ENCODE measurements at regions not wholly inside any gene's neighbourhood (a gene's known extent, or its start where the extent isn't known, plus 50 kb on each side); places are given as distances from the start of the nearest gene placed in this dataset.

- intact Hi-C loops (cut with micrococcal nuclease): no loop called here
- no peaks in the 10 kb centered on the region for H3K4me1 ChIP-seq
- no peak overlapping the region for H3K27ac ChIP-seq (replicated peaks)
- H3K9me3 ChIP-seq (replicated peaks): peaks cover 7% of the 10 kb centered on the region
- no peak for DNase-seq
- no peaks in the 10 kb centered on the region for H3K27me3 ChIP-seq (ENCODE audit: low read depth)
- H3K4me3 ChIP-seq: no peak overlapping the region
- H3K36me3 ChIP-seq: no peaks in the 10 kb centered on the region
- TF ChIP-seq, protein P1, sequence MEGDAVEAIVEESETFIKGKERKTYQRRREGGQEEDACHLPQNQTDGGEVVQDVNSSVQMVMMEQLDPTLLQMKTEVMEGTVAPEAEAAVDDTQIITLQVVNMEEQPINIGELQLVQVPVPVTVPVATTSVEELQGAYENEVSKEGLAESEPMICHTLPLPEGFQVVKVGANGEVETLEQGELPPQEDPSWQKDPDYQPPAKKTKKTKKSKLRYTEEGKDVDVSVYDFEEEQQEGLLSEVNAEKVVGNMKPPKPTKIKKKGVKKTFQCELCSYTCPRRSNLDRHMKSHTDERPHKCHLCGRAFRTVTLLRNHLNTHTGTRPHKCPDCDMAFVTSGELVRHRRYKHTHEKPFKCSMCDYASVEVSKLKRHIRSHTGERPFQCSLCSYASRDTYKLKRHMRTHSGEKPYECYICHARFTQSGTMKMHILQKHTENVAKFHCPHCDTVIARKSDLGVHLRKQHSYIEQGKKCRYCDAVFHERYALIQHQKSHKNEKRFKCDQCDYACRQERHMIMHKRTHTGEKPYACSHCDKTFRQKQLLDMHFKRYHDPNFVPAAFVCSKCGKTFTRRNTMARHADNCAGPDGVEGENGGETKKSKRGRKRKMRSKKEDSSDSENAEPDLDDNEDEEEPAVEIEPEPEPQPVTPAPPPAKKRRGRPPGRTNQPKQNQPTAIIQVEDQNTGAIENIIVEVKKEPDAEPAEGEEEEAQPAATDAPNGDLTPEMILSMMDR (IDR thresholded peaks at IDR 0.05; ENCODE audit: borderline replicate concordance): no peak
These were observed 376.4 kb upstream of the RGMB start for GRCh38 chr5:98397081-98397480.

DNA sequence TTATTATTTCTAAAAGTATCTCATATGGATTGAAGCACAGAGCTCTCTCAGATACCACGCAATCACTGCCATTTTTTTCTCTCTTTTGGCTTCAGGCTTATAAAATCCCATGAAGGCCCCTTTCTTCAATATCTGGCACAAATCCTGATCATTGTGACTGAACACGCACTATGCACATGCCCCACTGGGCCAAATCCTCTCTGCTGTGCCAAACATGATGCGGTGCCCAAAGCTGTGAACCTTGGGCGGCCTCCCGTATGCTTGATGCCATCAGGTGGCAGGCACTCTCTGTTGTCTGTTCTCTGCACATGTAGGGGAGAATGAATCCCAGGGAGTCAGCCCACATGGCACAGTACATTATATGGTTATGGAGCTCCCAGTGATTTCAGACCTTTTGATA lies 375.0 kb upstream of the RGMB start:
- Histone ChIP-seq H3K4me3 (no peak overlapping the region), H3K27ac (replicated peaks) (no peak overlapping the region), H3K27me3 (ENCODE audit: low read depth) (no peaks in the 10 kb centered on the region), H3K9me3 (replicated peaks) (peaks cover 7% of the 10 kb centered on the region), H3K36me3 (no peaks in the 10 kb centered on the region), H3K4me1 (no peaks in the 10 kb centered on the region)
- TF ChIP-seq, protein P1 (IDR thresholded peaks at IDR 0.05; ENCODE audit: borderline replicate concordance): no peak
- no peak for DNase-seq
- intact Hi-C loops (cut with micrococcal nuclease): no loop called here

DNA sequence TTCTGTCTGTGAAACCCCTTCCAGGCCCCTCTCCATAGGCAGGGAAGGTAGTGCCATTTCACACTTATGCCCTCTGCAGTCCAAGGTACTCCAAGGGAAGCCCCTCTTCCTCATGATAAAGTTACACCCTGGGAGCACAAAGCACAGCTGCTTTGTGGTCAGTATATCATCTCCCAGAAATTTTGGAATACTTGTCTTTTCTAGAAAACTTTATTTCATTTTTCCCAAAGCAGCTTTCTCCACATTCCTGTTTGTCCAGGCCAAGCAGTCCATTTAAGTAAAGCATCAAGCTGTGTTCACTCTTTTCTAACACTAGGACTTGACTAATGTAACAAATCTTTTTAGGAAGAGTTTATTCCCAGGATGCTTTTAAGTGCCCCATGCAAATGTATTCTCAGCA lies 371.8 kb upstream of the RGMB start:
- no peak for DNase-seq
- H3K4me3 ChIP-seq: no peak overlapping the region
- TF ChIP-seq, protein P1 (IDR thresholded peaks at IDR 0.05; ENCODE audit: borderline replicate concordance): no peak
- no peak overlapping the region for H3K27ac ChIP-seq (replicated peaks)
- no peaks in the 10 kb centered on the region for H3K9me3 ChIP-seq (replicated peaks)
- no peaks in the 10 kb centered on the region for H3K4me1 ChIP-seq
- intact Hi-C loops (cut with micrococcal nuclease): no loop called here
- H3K27me3 ChIP-seq (ENCODE audit: low read depth): no peaks in the 10 kb centered on the region
- H3K36me3 ChIP-seq: no peaks in the 10 kb centered on the region

- intact Hi-C loops (cut with micrococcal nuclease): no loop called here
- no peaks in the 10 kb centered on the region for H3K27me3 ChIP-seq (ENCODE audit: low read depth)
- H3K9me3 ChIP-seq (replicated peaks): no peaks in the 10 kb centered on the region
- TF ChIP-seq, protein P1 (IDR thresholded peaks at IDR 0.05; ENCODE audit: borderline replicate concordance): no peak
- no peak overlapping the region for H3K27ac ChIP-seq (replicated peaks)
- DNase-seq: no peak
- H3K4me3 ChIP-seq: no peak overlapping the region
- no peaks in the 10 kb centered on the region for H3K36me3 ChIP-seq
- no peaks in the 10 kb centered on the region for H3K4me1 ChIP-seq
These were observed 371.3 kb upstream of the RGMB start for GRCh38 chr5:98402130-98402529.

GRCh38 chr5:98403131-98403530 lies 370.3 kb upstream of the RGMB start:
- intact Hi-C loops (cut with micrococcal nuclease): no loop called here
- H3K36me3 ChIP-seq: no peaks in the 10 kb centered on the region
- no peaks in the 10 kb centered on the region for H3K27me3 ChIP-seq (ENCODE audit: low read depth)
- no peaks in the 10 kb centered on the region for H3K9me3 ChIP-seq (replicated peaks)
- no peak for DNase-seq
- no peaks in the 10 kb centered on the region for H3K4me1 ChIP-seq
- no peak overlapping the region for H3K4me3 ChIP-seq
- H3K27ac ChIP-seq (replicated peaks): no peak overlapping the region
- TF ChIP-seq, protein P1 (IDR thresholded peaks at IDR 0.05; ENCODE audit: borderline replicate concordance): no peak

DNA sequence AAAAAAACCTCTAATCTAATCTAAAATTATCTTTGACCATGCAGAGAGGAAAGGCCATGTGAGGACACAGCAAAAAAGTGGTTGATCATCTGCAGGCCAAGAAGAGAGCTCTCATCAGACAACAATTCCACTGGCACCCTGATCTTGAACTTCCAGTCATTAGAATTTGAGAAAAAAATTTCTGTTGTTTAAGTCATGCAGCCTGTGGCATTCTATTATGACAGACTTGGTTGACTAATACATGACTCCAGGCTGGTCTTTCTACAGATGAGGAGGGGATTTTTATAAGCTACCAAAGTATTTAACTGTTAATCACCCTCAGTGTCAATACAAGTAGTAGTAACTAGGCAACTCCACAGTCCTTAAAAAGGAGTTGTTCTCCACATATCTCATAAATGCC lies 358.5 kb upstream of the RGMB start:
- TF ChIP-seq, protein P1 (IDR thresholded peaks at IDR 0.05; ENCODE audit: borderline replicate concordance): no peak
- no peaks in the 10 kb centered on the region for H3K4me1 ChIP-seq
- H3K4me3 ChIP-seq: no peak overlapping the region
- no peak for DNase-seq
- no peaks in the 10 kb centered on the region for H3K27me3 ChIP-seq (ENCODE audit: low read depth)
- H3K36me3 ChIP-seq: no peaks in the 10 kb centered on the region
- H3K27ac ChIP-seq (replicated peaks): no peak overlapping the region
- intact Hi-C loops (cut with micrococcal nuclease): no loop called here
- H3K9me3 ChIP-seq (replicated peaks): no peaks in the 10 kb centered on the region
